LNCaP clone FGC (cell line): ENCODE measurements at regions not wholly inside any gene's neighbourhood (a gene's known extent, or its start where the extent isn't known, plus 50 kb on each side); places are given as distances from the start of the nearest gene placed in this dataset.
"Not testable (repeated sequence)": the region's sequence is repeated elsewhere in the genome, so short reads cannot be mapped to it uniquely, and the experiment has no call there.

Experiments used
- DNase-seq: peaks from one replicate; pipeline ENCODE4 v3.0.0-alpha.2; 2011; ENCODE audit warnings: low read depth
- H3K4me3 ChIP-seq: 2 replicates; pipeline ENCODE4 v1.5.1; 2011; ENCODE audit warnings: mild to moderate bottlenecking, low read depth, low read length, control low read depth
- TF ChIP-seq, protein P1 (sequence below): IDR thresholded peaks from 2 replicates; pipeline ENCODE4 v1.5.1; 2012; ENCODE audit warnings: mild to moderate bottlenecking; ENCODE audit not compliant: control insufficient read depth, insufficient read depth; ENCODE audit errors: extremely low read depth

DNA sequence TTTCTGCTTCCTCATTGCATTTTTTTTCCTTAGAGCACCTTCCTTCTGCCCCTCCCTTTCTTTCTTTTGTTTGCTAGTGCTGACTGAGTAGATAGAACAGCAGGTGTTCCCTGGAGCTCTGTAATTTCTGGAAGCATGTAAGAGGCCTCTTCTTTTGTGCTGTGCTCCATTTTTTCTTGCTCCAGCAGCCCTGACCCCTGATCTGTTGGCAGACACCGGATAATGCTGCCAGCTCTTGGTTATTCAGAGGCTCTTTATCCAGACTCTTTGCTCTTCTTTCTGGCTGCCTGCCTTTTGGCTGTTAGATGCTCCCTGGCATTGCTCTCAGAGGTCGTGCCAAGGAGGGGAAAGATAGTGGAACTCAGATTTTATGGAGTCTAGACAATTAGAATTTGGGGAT lies 104.4 kb upstream of the RBMS3 start:
- H3K4me3 ChIP-seq: no peak overlapping the region
- TF ChIP-seq, protein P1, sequence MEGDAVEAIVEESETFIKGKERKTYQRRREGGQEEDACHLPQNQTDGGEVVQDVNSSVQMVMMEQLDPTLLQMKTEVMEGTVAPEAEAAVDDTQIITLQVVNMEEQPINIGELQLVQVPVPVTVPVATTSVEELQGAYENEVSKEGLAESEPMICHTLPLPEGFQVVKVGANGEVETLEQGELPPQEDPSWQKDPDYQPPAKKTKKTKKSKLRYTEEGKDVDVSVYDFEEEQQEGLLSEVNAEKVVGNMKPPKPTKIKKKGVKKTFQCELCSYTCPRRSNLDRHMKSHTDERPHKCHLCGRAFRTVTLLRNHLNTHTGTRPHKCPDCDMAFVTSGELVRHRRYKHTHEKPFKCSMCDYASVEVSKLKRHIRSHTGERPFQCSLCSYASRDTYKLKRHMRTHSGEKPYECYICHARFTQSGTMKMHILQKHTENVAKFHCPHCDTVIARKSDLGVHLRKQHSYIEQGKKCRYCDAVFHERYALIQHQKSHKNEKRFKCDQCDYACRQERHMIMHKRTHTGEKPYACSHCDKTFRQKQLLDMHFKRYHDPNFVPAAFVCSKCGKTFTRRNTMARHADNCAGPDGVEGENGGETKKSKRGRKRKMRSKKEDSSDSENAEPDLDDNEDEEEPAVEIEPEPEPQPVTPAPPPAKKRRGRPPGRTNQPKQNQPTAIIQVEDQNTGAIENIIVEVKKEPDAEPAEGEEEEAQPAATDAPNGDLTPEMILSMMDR: no peak
- no peak for DNase-seq

- DNase-seq: no peak
- TF ChIP-seq, protein P1: no peak
- no peak overlapping the region for H3K4me3 ChIP-seq
Measured at GRCh38 chr3:29178809-29179793, 101.8 kb upstream of the RBMS3 start.

GRCh38 chr3:29181149-29181780 lies 99.6 kb upstream of the RBMS3 start:
- no peak for DNase-seq
- TF ChIP-seq, protein P1: no peak
- H3K4me3 ChIP-seq: no peak overlapping the region

DNA sequence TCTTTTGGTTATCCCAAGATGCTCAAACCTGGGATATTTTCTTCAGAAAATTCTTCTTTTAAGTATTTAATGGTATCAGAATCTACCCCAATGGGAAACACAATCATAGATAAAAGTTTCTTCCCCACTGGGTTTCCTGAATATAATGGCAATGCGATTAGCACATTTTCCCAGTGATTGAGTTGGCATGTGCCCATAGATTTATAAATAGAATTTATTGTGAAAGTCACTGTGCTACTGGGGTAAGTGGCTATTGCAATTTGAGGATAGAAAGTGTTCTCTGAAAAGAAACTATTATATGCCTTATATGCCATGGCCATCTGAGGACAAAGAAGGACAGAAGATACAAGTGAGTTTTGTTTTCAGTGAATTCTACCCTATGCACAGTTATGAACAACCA lies 99.0 kb upstream of the RBMS3 start:
- H3K4me3 ChIP-seq: no peak overlapping the region
- TF ChIP-seq, protein P1: no peak
- no peak for DNase-seq

- H3K4me3 ChIP-seq, DNase-seq: not testable (repeated sequence)
Measured at GRCh38 chr3:29182828-29183227, 98.0 kb upstream of the RBMS3 start.

GRCh38 chr3:29183346-29184087 lies 97.4 kb upstream of the RBMS3 start:
- TF ChIP-seq, protein P1: no peak
- no peak overlapping the region for H3K4me3 ChIP-seq
- DNase-seq: no peak

DNA sequence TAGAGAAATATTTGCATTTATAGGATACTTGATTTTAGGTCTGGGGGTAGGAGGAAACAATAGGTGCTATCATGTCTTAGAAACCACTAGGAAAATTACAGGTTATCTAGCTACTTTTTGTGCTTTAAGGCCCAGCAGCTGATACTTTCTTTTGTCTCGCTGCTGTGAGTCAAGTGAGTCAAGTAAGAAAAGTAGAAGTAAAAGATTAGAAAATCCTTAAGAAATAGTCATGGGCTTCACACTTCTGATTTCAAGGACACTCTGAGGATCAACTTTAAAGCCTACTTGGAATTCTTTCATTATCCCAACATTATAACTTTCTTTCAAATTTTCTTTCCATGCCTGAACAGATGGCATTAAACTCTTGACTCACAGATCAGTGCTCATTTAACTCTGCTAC lies 95.2 kb upstream of the RBMS3 start:
- TF ChIP-seq, protein P1: no peak
- no peak overlapping the region for H3K4me3 ChIP-seq
- DNase-seq: no peak
